ENCODE measurements at regions not wholly inside any gene's neighbourhood (a gene's known extent, or its start where the extent isn't known, plus 50 kb on each side); places are given as distances from the start of the nearest gene placed in this dataset.

GRCh38 chr2:7468448-7468828 lies 551.2 kb downstream of the RNF144A start:
- H3K36me3 Mint-ChIP-seq (ENCODE audit: low read depth) = peaks cover 24% of the 10 kb centered on the region
- no peaks in the 10 kb centered on the region for H3K27me3 Mint-ChIP-seq (ENCODE audit: insufficient read depth)
- no peak overlapping the region for H3K4me3 Mint-ChIP-seq
- intact Hi-C loops (cut with micrococcal nuclease) = loop anchor here (1.0 kb wide), 5 partner anchors 18 to 204 kb away; no protein-coding TSS in a partner anchor
- peaks cover 56% of the 10 kb centered on the region for H3K4me1 Mint-ChIP-seq (ENCODE audit: low read depth)
- peak overlapping the region; percentile 91 for H3K27ac Mint-ChIP-seq
- H3K9me3 Mint-ChIP-seq = peaks cover 21% of the 10 kb centered on the region
- no peak for DNase-seq (ENCODE audit: low spot score)

DNA sequence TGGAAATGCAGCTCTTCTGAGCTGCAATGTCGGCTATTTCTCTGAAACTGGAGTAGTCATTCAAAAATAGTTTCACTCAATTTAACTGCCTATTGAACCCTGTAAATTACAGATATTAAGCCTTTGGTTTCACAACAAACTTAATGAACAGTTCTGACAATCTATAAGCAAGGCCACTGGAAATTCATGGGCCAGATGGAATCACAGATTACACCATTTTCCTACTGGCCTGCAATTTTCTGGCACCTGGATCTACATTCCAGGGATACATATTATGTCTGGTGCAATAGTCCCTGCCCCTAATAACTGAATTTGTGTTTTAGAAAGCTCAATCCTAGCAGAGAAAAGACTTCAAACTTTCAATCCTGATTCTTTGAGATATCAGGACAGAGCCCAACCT lies 551.7 kb downstream of the RNF144A start:
- Mint-ChIP-seq H3K36me3 (ENCODE audit: low read depth) (peaks cover 23% of the 10 kb centered on the region), H3K27me3 (ENCODE audit: insufficient read depth) (no peaks in the 10 kb centered on the region), H3K9me3 (peaks cover 19% of the 10 kb centered on the region), H3K27ac (peak overlapping the region; percentile 91), H3K4me3 (no peak overlapping the region), H3K4me1 (ENCODE audit: low read depth) (peaks cover 59% of the 10 kb centered on the region)
- intact Hi-C loops (cut with micrococcal nuclease) = loop anchor here (1.0 kb wide), 5 partner anchors 19 to 203 kb away; no protein-coding TSS in a partner anchor
- DNase-seq (ENCODE audit: low spot score) = no peak

DNA sequence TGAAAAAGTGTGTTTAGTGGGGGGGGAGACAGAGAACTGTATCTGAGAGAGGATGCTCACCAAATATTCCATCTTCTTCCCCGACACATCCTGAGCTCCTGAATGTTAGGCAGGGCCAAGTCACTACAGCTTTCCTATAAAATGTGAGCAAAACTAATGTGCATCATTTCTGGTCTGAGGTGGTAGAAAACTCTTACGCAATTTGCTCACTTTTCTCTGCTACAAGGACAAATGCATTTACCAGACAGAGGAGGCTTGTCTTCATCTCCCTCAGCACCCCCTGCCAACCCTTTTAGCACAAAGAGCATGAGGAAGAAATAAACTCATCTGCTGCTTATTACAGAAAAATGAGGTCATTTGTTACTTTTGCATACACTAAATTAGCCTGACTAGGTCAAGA lies 554.0 kb downstream of the RNF144A start:
- no peak overlapping the region for H3K27ac Mint-ChIP-seq
- peaks cover 17% of the 10 kb centered on the region for H3K36me3 Mint-ChIP-seq (ENCODE audit: low read depth)
- H3K4me3 Mint-ChIP-seq = no peak overlapping the region
- intact Hi-C loops (cut with micrococcal nuclease) = no loop called here
- no peak for DNase-seq (ENCODE audit: low spot score)
- peaks cover 61% of the 10 kb centered on the region for H3K4me1 Mint-ChIP-seq (ENCODE audit: low read depth)
- H3K9me3 Mint-ChIP-seq = peaks cover 9% of the 10 kb centered on the region
- H3K27me3 Mint-ChIP-seq (ENCODE audit: insufficient read depth) = no peaks in the 10 kb centered on the region

- intact Hi-C loops (cut with micrococcal nuclease) = no loop called here
- H3K4me1 Mint-ChIP-seq (ENCODE audit: low read depth) = peaks cover 68% of the 10 kb centered on the region
- H3K4me3 Mint-ChIP-seq = no peak overlapping the region
- no peaks in the 10 kb centered on the region for H3K27me3 Mint-ChIP-seq (ENCODE audit: insufficient read depth)
- peaks cover 13% of the 10 kb centered on the region for H3K36me3 Mint-ChIP-seq (ENCODE audit: low read depth)
- H3K9me3 Mint-ChIP-seq = peaks cover 5% of the 10 kb centered on the region
- H3K27ac Mint-ChIP-seq = peak overlapping the region; percentile 16
- no peak for DNase-seq (ENCODE audit: low spot score)
These were observed 555.3 kb downstream of the RNF144A start for GRCh38 chr2:7472465-7472864.

DNA sequence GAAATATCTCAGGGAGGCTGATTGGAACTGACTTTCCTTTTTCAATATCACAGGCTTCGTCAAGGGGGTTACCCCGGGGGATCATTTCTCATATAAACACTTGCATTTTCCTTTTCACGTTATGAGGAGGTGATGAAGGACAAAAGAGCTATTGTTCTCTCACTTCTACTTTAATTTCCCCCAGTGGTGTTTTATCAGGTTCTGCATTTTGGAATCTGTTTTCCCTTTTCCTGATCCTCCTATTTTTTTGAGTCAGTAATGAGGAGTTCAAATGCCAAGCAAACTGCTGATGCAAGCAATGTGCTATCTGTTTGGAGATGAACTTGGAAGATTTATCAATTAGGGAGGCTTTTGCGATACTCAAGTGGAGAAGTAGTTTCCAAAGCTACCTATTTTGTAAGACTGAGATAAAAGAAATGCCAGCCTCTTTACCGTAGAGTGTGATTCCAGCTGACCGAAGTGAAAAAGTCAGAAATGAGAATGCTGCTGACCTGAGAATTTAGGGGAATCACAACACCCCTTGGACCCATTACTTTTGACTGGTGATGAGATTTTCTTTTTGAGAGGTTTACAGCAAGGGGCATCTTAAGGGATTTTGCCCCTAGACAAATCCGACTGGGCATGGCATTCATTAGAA lies 556.0 kb downstream of the RNF144A start:
- peak overlapping the region; percentile 6 for H3K27ac Mint-ChIP-seq
- H3K4me1 Mint-ChIP-seq (ENCODE audit: low read depth) = peaks cover 65% of the 10 kb centered on the region
- no peak overlapping the region for H3K4me3 Mint-ChIP-seq
- no peak for DNase-seq (ENCODE audit: low spot score)
- no peaks in the 10 kb centered on the region for H3K9me3 Mint-ChIP-seq
- intact Hi-C loops (cut with micrococcal nuclease) = no loop called here
- H3K27me3 Mint-ChIP-seq (ENCODE audit: insufficient read depth) = no peaks in the 10 kb centered on the region
- peaks cover 9% of the 10 kb centered on the region for H3K36me3 Mint-ChIP-seq (ENCODE audit: low read depth)

GRCh38 chr2:7476371-7476770 lies 559.2 kb downstream of the RNF144A start:
- Mint-ChIP-seq H3K27me3 (ENCODE audit: insufficient read depth) (peaks cover 2% of the 10 kb centered on the region), H3K4me1 (ENCODE audit: low read depth) (peaks cover 47% of the 10 kb centered on the region), H3K9me3 (peaks cover 2% of the 10 kb centered on the region), H3K27ac (peak overlapping the region; percentile 13), H3K36me3 (ENCODE audit: low read depth) (peaks cover 8% of the 10 kb centered on the region), H3K4me3 (no peak overlapping the region)
- no peak for DNase-seq (ENCODE audit: low spot score)
- intact Hi-C loops (cut with micrococcal nuclease) = no loop called here

DNA sequence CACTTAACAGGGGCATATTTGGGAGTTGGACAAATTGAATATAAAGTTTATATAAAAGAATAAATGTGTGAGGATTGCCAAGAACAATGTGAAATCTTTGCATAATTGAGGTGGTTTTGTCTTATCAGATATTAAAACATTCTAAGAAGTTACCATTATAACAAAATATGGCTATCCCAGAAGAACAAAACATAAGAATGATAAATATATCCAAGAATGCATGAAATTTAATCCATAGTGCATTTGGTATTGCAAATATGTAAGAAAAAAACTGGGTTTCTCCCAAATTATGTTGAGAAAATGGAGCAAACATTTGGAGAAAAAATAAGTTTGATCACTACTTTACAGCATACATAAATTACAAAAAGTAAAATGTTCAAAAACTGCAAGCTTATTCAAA lies 562.4 kb downstream of the RNF144A start:
- Mint-ChIP-seq H3K4me3 (no peak overlapping the region), H3K9me3 (peaks cover 12% of the 10 kb centered on the region), H3K27me3 (ENCODE audit: insufficient read depth) (peaks cover 2% of the 10 kb centered on the region), H3K36me3 (ENCODE audit: low read depth) (peaks cover 14% of the 10 kb centered on the region), H3K4me1 (ENCODE audit: low read depth) (peaks cover 28% of the 10 kb centered on the region), H3K27ac (no peak overlapping the region)
- intact Hi-C loops (cut with micrococcal nuclease) = no loop called here
- DNase-seq (ENCODE audit: low spot score) = no peak

- H3K4me1 Mint-ChIP-seq (ENCODE audit: low read depth) = peaks cover 28% of the 10 kb centered on the region
- peaks cover 2% of the 10 kb centered on the region for H3K27me3 Mint-ChIP-seq (ENCODE audit: insufficient read depth)
- DNase-seq (ENCODE audit: low spot score) = no peak
- peaks cover 14% of the 10 kb centered on the region for H3K36me3 Mint-ChIP-seq (ENCODE audit: low read depth)
- H3K4me3 Mint-ChIP-seq = no peak overlapping the region
- intact Hi-C loops (cut with micrococcal nuclease) = no loop called here
- H3K9me3 Mint-ChIP-seq = peaks cover 12% of the 10 kb centered on the region
- H3K27ac Mint-ChIP-seq = no peak overlapping the region
These were observed 563.2 kb downstream of the RNF144A start for GRCh38 chr2:7480431-7480830.

- Mint-ChIP-seq H3K27ac (no peak overlapping the region), H3K27me3 (ENCODE audit: insufficient read depth) (no peaks in the 10 kb centered on the region), H3K4me1 (ENCODE audit: low read depth) (no peaks in the 10 kb centered on the region), H3K4me3 (no peak overlapping the region), H3K36me3 (ENCODE audit: low read depth) (peaks cover 9% of the 10 kb centered on the region), H3K9me3 (peaks cover 34% of the 10 kb centered on the region)
- no peak for DNase-seq (ENCODE audit: low spot score)
- intact Hi-C loops (cut with micrococcal nuclease) = no loop called here
These were observed 573.5 kb downstream of the RNF144A start for GRCh38 chr2:7490672-7491071.

DNA sequence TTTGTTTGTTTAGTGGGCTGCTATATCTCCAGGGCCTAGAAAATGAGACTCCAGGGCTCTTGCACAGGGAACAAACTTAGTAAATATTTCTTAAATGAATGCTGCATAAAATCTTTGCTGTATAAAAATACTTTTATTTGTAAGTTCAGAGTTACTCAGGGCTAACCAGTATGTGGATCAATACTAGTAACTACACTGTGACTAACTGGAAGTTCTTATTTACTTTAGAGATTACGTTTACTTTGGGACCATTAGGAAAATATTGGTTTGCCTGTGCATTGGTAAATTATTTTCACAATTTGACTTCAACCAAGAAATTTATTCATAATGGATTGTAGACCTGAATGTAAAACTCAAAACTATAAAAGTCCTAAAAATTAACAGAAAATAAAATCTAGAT lies 575.5 kb downstream of the RNF144A start:
- Mint-ChIP-seq H3K4me1 (ENCODE audit: low read depth) (peaks cover 15% of the 10 kb centered on the region), H3K4me3 (no peak overlapping the region), H3K9me3 (peaks cover 28% of the 10 kb centered on the region), H3K27me3 (ENCODE audit: insufficient read depth) (no peaks in the 10 kb centered on the region), H3K27ac (no peak overlapping the region), H3K36me3 (ENCODE audit: low read depth) (peaks cover 8% of the 10 kb centered on the region)
- no peak for DNase-seq (ENCODE audit: low spot score)
- intact Hi-C loops (cut with micrococcal nuclease) = no loop called here

DNA sequence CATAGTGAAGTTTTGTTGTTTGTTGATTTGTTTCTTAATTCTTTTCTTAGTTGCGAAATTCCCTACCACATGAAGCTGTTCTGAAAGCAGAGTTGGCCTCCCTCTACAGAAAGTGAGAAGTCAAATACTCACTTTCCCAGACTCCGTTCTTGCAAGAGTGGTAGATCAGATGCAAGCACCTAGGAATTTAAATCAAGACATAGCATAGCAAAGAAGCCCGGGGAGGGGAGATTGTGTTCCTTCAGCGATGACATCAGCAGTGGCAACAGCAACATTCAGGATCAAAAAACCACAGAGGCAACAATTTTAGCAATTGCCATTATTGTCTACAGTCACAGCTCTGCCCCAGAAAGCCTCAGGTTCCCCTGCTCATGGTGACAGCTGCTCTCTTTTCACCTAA lies 580.0 kb downstream of the RNF144A start:
- Mint-ChIP-seq H3K4me3 (no peak overlapping the region), H3K4me1 (ENCODE audit: low read depth) (peaks cover 31% of the 10 kb centered on the region), H3K27ac (no peak overlapping the region), H3K9me3 (peaks cover 16% of the 10 kb centered on the region), H3K27me3 (ENCODE audit: insufficient read depth) (no peaks in the 10 kb centered on the region), H3K36me3 (ENCODE audit: low read depth) (peaks cover 5% of the 10 kb centered on the region)
- intact Hi-C loops (cut with micrococcal nuclease) = no loop called here
- DNase-seq (ENCODE audit: low spot score) = no peak

GRCh38 chr2:7499018-7499417 lies 581.8 kb downstream of the RNF144A start:
- intact Hi-C loops (cut with micrococcal nuclease) = no loop called here
- peaks cover 31% of the 10 kb centered on the region for H3K4me1 Mint-ChIP-seq (ENCODE audit: low read depth)
- DNase-seq (ENCODE audit: low spot score) = no peak
- no peak overlapping the region for H3K4me3 Mint-ChIP-seq
- H3K27me3 Mint-ChIP-seq (ENCODE audit: insufficient read depth) = no peaks in the 10 kb centered on the region
- H3K36me3 Mint-ChIP-seq (ENCODE audit: low read depth) = peaks cover 2% of the 10 kb centered on the region
- H3K9me3 Mint-ChIP-seq = peaks cover 12% of the 10 kb centered on the region
- H3K27ac Mint-ChIP-seq = no peak overlapping the region

DNA sequence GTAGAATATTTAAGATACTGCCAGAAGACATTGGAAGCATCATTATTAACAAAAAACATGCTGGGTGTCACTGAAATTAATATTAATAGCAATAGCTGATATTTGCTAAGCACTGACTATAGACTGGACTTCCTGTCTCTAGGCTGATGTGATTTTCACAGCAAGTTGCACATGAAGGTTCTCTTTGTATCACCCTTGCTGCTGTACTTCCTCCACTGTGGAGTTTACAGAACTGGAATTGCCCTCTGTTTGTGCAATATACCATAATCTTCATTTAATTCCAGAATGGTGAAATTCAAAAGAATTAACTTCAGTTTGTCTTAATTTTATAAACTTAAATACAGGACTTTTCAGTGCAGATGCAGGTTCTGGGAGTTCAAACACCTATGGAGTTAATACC lies 585.1 kb downstream of the RNF144A start:
- intact Hi-C loops (cut with micrococcal nuclease) = no loop called here
- Mint-ChIP-seq H3K4me1 (ENCODE audit: low read depth) (peaks cover 21% of the 10 kb centered on the region), H3K36me3 (ENCODE audit: low read depth) (peaks cover 2% of the 10 kb centered on the region), H3K9me3 (peaks cover 9% of the 10 kb centered on the region), H3K27ac (no peak overlapping the region), H3K4me3 (no peak overlapping the region), H3K27me3 (ENCODE audit: insufficient read depth) (no peaks in the 10 kb centered on the region)
- no peak for DNase-seq (ENCODE audit: low spot score)

Data from activated T-helper 1 cell treated with anti-CD3 and anti-CD28 coated beads, Interleukin-12 subunit alpha, Interleukin-12 subunit beta, Interleukin-2, Interleukin-4 antibody, amounts not matched to agents 30 ng/mL and 10 ng/mL and 1 ng/mL, durations not matched to agents 14 hours and 24 hours and 36 hours (primary cell).